Stomach smooth muscle (tissue), 2 donors: ENCODE measurements at regions not wholly inside any gene's neighbourhood (a gene's known extent, or its start where the extent isn't known, plus 50 kb on each side); places are given as distances from the start of the nearest gene placed in this dataset.
"Not testable (repeated sequence)": the region's sequence is repeated elsewhere in the genome, so short reads cannot be mapped to it uniquely, and the experiment has no call there.

Experiments
- H3K27ac ChIP-seq: one replicate; pipeline ENCODE4 v1.7.0; 2013; ENCODE audit warnings: mild to moderate bottlenecking, low read length, inconsistent platforms
- H3K27me3 ChIP-seq, 2 donors: one replicate each; pipeline ENCODE4 v1.7.0; 2013; ENCODE audit warnings: low read length in 2 of 2; ENCODE audit not compliant: insufficient read depth in 2 of 2, control insufficient read depth in 1 of 2
- H3K36me3 ChIP-seq, 2 donors: one replicate each; pipeline ENCODE4 v1.7.0; 2013; ENCODE audit warnings: low read length in 2 of 2; ENCODE audit not compliant: control insufficient read depth in 2 of 2, insufficient read depth in 2 of 2
- H3K4me1 ChIP-seq: one replicate; pipeline ENCODE4 v1.7.0; 2013; ENCODE audit warnings: low read length; ENCODE audit not compliant: control insufficient read depth, insufficient read depth
- H3K4me3 ChIP-seq, 2 donors: one replicate each; pipeline ENCODE4 v1.7.0; 2013; ENCODE audit warnings: low read length in 2 of 2
- H3K9ac ChIP-seq, 2 donors: one replicate each; pipeline ENCODE4 v1.7.0; 2013; ENCODE audit warnings: low read length in 2 of 2, mild to moderate bottlenecking in 1 of 2
- H3K9me3 ChIP-seq, 2 donors: one replicate each; pipeline ENCODE4 v1.7.0; 2013; ENCODE audit warnings: low read length in 2 of 2; ENCODE audit not compliant: control insufficient read depth in 2 of 2
- donor health status: healthy.
- donor health status: Pancreatic carcinoma.

DNA sequence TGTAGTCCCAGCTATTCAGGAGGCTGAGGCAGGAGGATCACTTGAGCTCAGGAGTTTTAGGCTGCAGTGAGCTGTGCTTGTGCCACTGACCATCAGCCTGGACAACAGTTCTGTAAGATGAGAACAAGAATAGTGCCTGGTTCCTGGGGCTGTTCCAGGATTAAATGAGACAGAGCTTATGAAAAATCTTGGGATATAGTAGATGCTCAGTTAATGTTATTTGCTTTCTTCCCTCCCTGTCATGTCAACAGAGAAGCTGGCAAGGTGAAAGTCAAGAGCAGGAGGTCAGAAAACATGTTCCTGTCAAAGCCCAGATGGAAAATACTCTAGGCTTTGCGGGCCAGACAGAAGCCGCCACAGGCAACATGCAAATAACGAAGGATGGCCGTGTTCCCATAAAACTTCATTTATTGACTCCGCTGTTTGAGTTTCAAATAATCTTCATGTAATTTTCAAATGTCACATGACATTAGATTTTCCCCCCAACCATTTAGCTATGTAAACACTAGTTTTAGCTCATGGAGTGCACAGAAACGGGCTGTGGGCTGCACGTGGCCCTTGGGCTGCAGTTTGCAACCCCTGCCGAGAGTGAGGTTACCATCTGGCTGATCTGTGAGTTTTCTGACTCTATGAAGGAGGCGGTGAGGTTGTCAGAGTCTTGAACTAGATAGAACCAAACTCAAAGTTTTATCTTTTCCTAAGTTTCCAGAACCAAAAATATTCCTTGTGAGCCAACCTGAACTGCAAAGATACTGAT lies 63.4 kb upstream of the PMEPA1 start:
- Histone ChIP-seq H3K4me1 (no peaks in the 10 kb centered on the region), H3K9ac (no peak overlapping the region), H3K4me3 (no peak overlapping the region), H3K9me3 (no peaks in the 10 kb centered on the region), H3K36me3 (no peaks in the 10 kb centered on the region), H3K27ac (no peak overlapping the region), H3K27me3 (no peaks in the 10 kb centered on the region)

- H3K27me3 ChIP-seq, result no peaks in the 10 kb centered on the region
- H3K4me3 ChIP-seq, result no peak overlapping the region
- no peaks in the 10 kb centered on the region for H3K36me3 ChIP-seq
- no peaks in the 10 kb centered on the region for H3K9me3 ChIP-seq
- no peak overlapping the region for H3K27ac ChIP-seq
- no peak overlapping the region for H3K9ac ChIP-seq
- no peaks in the 10 kb centered on the region for H3K4me1 ChIP-seq
These were observed 62.6 kb upstream of the PMEPA1 start for GRCh38 chr20:57772349-57772964.

DNA sequence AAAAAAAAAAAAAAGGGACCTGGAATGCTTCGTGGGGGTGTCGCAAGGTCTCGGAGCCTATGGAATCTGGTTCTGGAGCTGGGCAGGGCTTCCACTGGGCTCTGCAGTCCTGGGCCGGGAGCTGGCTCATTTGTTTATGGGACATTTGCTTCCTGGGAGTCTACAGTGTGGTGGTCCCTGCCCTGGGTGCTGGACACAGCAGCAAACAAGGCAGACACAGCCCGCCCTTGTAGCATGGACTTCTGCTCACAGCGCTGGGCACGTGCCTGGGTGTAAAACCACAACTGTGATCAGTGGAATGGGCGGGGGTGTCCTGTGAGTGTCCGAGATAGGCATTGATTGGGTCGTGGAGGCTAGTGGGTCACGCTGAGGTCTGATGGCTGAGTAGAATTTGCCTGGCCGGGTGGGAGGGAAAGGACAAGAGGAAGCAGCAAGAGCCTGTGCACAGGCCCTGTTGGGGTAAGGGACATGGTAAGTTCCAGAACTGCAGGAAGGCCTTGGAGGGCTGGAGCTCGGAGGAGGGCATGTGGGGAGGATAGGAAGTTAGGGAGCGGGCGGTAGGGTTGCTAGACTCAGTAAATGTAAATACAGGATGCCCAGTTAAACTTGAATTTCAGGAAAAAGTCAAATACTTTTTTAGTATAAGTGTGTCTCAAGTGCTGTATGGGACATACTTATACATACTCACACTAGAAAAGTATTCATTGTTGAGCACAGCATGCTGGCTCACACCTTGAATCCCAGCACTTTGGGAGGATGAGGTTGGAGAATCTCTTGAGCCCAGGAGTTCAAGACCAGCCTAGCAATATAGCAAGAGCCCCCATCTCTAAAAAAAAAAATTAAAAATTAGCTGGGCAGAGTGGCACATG lies 61.3 kb upstream of the PMEPA1 start:
- H3K4me3 ChIP-seq, result no peak overlapping the region
- no peak overlapping the region for H3K9ac ChIP-seq
- H3K4me1 ChIP-seq, result no peaks in the 10 kb centered on the region
- H3K27me3 ChIP-seq, result no peaks in the 10 kb centered on the region
- H3K27ac ChIP-seq, result no peak overlapping the region
- no peaks in the 10 kb centered on the region for H3K36me3 ChIP-seq
- no peaks in the 10 kb centered on the region for H3K9me3 ChIP-seq

DNA sequence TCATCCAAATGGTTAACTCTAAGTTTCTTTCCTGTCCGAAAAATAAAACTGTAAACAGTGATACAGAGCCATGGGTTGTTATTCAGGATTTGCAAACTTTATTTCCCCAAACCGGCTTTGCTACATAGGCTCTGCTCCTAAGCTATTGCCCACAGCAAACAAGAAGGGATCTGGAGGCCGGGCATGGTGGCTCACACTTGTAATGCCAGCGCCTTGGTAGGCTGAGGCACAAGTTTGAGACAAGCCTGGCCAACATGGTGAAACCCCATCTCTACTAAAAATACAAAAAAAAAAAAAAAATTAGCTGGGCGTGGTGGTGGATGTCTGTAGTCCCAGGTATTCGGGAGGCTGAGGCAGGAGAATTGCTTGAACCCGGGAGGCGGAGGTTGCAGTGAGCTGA lies 60.6 kb upstream of the PMEPA1 start:
- not testable (repeated sequence) for H3K9ac ChIP-seq, H3K9me3 ChIP-seq, H3K4me3 ChIP-seq, H3K36me3 ChIP-seq, H3K4me1 ChIP-seq, H3K27ac ChIP-seq, H3K27me3 ChIP-seq

- H3K36me3 ChIP-seq, result no peaks in the 10 kb centered on the region
- no peaks in the 10 kb centered on the region for H3K9me3 ChIP-seq
- no peak overlapping the region for H3K9ac ChIP-seq
- no peak overlapping the region for H3K4me3 ChIP-seq
- no peaks in the 10 kb centered on the region for H3K27me3 ChIP-seq
- H3K4me1 ChIP-seq, result no peaks in the 10 kb centered on the region
- H3K27ac ChIP-seq, result no peak overlapping the region
These were observed 59.9 kb upstream of the PMEPA1 start for GRCh38 chr20:57769756-57770155.

DNA sequence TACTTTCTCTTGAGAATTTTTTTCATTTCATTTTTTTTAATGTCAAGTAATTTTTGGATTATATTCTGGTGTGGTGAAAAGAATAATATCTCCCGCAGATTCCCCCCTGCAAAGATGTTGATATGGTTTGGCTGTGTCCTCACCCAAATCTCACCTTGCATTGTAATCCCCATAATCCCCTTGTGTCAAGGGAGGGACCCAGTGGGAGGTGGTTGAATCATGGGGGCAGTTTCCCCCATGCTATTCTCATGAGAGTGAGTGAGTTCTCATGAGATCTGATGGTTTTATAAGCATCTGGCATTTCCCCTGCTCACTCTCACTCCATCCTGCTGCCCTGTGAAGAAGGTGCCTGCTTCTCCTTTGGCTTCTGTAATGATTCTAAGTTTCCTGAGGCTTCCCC lies 58.7 kb upstream of the PMEPA1 start:
- no peaks in the 10 kb centered on the region for H3K27me3 ChIP-seq
- no peak overlapping the region for H3K4me3 ChIP-seq
- H3K4me1 ChIP-seq, result no peaks in the 10 kb centered on the region
- peaks cover 0 to 7% of the 10 kb centered on the region in 2 donors for H3K9me3 ChIP-seq
- H3K9ac ChIP-seq, result no peak overlapping the region
- H3K36me3 ChIP-seq, result no peaks in the 10 kb centered on the region
- H3K27ac ChIP-seq, result no peak overlapping the region

- Histone ChIP-seq H3K4me3 (no peak overlapping the region), H3K9ac (no peak overlapping the region), H3K36me3 (no peaks in the 10 kb centered on the region), H3K27ac (no peak overlapping the region), H3K4me1 (no peaks in the 10 kb centered on the region), H3K27me3 (no peaks in the 10 kb centered on the region), H3K9me3 (peaks cover 0 to 7% of the 10 kb centered on the region in 2 donors)
These were observed 57.6 kb upstream of the PMEPA1 start for GRCh38 chr20:57767441-57767840.

DNA sequence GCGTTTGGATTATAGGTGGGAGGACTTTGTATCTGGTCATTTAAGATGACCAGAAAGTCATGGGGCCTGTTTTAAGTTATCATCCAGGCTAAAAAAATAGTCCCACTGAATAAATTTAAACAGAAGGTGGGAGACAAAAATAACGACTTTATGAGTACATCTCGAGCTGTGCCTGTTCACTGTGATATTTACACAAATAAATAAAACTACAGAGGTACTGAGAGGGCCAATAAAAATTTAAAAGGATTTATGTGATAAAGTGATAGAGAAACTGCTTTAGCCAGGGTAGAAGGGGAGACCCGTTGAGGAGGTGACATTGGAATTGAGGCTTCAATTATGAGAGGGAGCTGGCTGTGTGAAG lies 53.4 kb upstream of the PMEPA1 start:
- Histone ChIP-seq H3K4me1 (no peaks in the 10 kb centered on the region), H3K4me3 (no peak overlapping the region), H3K27me3 (no peaks in the 10 kb centered on the region), H3K9ac (no peak overlapping the region), H3K27ac (no peak overlapping the region), H3K9me3 (peaks cover 0 to 7% of the 10 kb centered on the region in 2 donors), H3K36me3 (no peaks in the 10 kb centered on the region)

- peaks cover 0 to 7% of the 10 kb centered on the region in 2 donors for H3K9me3 ChIP-seq
- no peak overlapping the region for H3K27ac ChIP-seq
- no peak overlapping the region for H3K9ac ChIP-seq
- H3K36me3 ChIP-seq, result no peaks in the 10 kb centered on the region
- no peaks in the 10 kb centered on the region for H3K4me1 ChIP-seq
- H3K27me3 ChIP-seq, result no peaks in the 10 kb centered on the region
- no peak overlapping the region for H3K4me3 ChIP-seq
These were observed 52.9 kb upstream of the PMEPA1 start for GRCh38 chr20:57762531-57763234.

DNA sequence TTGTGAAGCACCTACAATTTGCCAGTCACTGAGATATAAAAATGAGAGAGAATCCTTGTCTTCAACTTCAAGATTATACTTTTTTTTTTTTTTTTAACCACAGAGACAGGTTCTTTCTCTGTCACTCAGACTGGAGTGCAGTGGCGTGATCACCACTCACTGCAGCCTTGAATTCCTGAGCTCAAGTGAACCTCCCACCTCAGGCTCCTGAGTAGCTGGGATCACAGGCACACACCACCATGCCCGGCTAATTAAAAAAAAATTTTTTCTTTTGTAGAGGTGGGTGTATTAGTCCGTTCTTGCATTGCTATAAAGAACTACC lies 51.6 kb upstream of the PMEPA1 start:
- Histone ChIP-seq H3K27ac (no peak overlapping the region), H3K36me3 (no peaks in the 10 kb centered on the region), H3K27me3 (no peaks in the 10 kb centered on the region), H3K9ac (no peak overlapping the region), H3K9me3 (peaks cover 0 to 7% of the 10 kb centered on the region in 2 donors), H3K4me1 (no peaks in the 10 kb centered on the region), H3K4me3 (no peak overlapping the region)
